OCI-LY7 (cell line): ENCODE measurements at regions not wholly inside any gene's neighbourhood (a gene's known extent, or its start where the extent isn't known, plus 50 kb on each side); places are given as distances from the start of the nearest gene placed in this dataset.

Experiments used
- EZH2phosphoT487 ChIP-seq: fragments of 200-600 bp; sonication (generic); IDR thresholded peaks from 2 replicates; pipeline ENCODE4 v1.6.1; 2018; ENCODE audit warnings: low read depth, borderline replicate concordance, mild to moderate bottlenecking, mixed run types, antibody characterized with exemption, low read length, moderate library complexity, mixed read lengths
- TF ChIP-seq, protein P1 (sequence below): fragments of 200-600 bp; sonication (generic); conservative IDR thresholded peaks from 2 replicates; pipeline ENCODE4 v1.5.1; 2014; ENCODE audit warnings: mild to moderate bottlenecking, antibody characterized with exemption, low read length, moderate library complexity, mixed read lengths

GRCh38 chr18:56516789-56517188 is 121.6 kb downstream of the TXNL1 start:
- TF ChIP-seq, protein P1, sequence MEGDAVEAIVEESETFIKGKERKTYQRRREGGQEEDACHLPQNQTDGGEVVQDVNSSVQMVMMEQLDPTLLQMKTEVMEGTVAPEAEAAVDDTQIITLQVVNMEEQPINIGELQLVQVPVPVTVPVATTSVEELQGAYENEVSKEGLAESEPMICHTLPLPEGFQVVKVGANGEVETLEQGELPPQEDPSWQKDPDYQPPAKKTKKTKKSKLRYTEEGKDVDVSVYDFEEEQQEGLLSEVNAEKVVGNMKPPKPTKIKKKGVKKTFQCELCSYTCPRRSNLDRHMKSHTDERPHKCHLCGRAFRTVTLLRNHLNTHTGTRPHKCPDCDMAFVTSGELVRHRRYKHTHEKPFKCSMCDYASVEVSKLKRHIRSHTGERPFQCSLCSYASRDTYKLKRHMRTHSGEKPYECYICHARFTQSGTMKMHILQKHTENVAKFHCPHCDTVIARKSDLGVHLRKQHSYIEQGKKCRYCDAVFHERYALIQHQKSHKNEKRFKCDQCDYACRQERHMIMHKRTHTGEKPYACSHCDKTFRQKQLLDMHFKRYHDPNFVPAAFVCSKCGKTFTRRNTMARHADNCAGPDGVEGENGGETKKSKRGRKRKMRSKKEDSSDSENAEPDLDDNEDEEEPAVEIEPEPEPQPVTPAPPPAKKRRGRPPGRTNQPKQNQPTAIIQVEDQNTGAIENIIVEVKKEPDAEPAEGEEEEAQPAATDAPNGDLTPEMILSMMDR = no peak
- TF ChIP-seq EZH2phosphoT487 = no peak
